GM12865 (cell line): ENCODE measurements at regions not wholly inside any gene's neighbourhood (a gene's known extent, or its start where the extent isn't known, plus 50 kb on each side); places are given as distances from the start of the nearest gene placed in this dataset.

Experiments
- DNase-seq: peaks from one replicate; pipeline ENCODE4 v3.0.0; 2010; ENCODE audit warnings: low read depth
- H3K4me3 ChIP-seq: 2 replicates; pipeline ENCODE4 v1.5.1; 2011; ENCODE audit warnings: mild to moderate bottlenecking, low read depth, low read length, control low read depth
- CTCF ChIP-seq: IDR thresholded peaks from 2 replicates; pipeline ENCODE4 v1.5.1; 2011; ENCODE audit warnings: low read length, control low read depth, low read depth, inconsistent platforms; ENCODE audit not compliant: insufficient read depth; ENCODE audit errors: missing control alignments

- no peak overlapping the region for H3K4me3 ChIP-seq
- DNase-seq: no peak
- no peak for TF ChIP-seq CTCF
Observed at GRCh38 chr16:56109994-56110393, 81.3 kb upstream of the GNAO1 start.

- no peak for TF ChIP-seq CTCF
- DNase-seq: no peak
- no peak overlapping the region for H3K4me3 ChIP-seq
Observed at GRCh38 chr16:56109205-56109604, 82.1 kb upstream of the GNAO1 start.

- TF ChIP-seq CTCF: no peak
- H3K4me3 ChIP-seq: no peak overlapping the region
- DNase-seq: no peak
Observed at GRCh38 chr16:56108724-56109123, 82.6 kb upstream of the GNAO1 start.

- no peak overlapping the region for H3K4me3 ChIP-seq
- DNase-seq: no peak
Observed at GRCh38 chr16:56108056-56108471, 83.2 kb upstream of the GNAO1 start.

GRCh38 chr16:56106527-56106926 is 84.8 kb upstream of the GNAO1 start:
- DNase-seq: no peak
- H3K4me3 ChIP-seq: no peak overlapping the region
- TF ChIP-seq CTCF: no peak

More at GRCh38 chr16:56108056-56108471, 83.2 kb upstream of the GNAO1 start:
- no peak for TF ChIP-seq CTCF

GRCh38 chr16:56102906-56103305 is 88.4 kb upstream of the GNAO1 start:
- no peak overlapping the region for H3K4me3 ChIP-seq
- DNase-seq: no peak
- TF ChIP-seq CTCF: no peak

- H3K4me3 ChIP-seq: no peak overlapping the region
- no peak for TF ChIP-seq CTCF
- no peak for DNase-seq
Observed at GRCh38 chr16:56102183-56102686, 89.1 kb upstream of the GNAO1 start.
